IMR-90 (cell line): ENCODE measurements at regions not wholly inside any gene's neighbourhood (a gene's known extent, or its start where the extent isn't known, plus 50 kb on each side); places are given as distances from the start of the nearest gene placed in this dataset.

Source experiments
- ATAC-seq: fragments of 200-7000 bp; cut with Tn5 transposase; 2 replicates; pipeline ENCODE4 v1.9.1; 2020; ENCODE audit warnings: low read depth, mild to moderate bottlenecking, moderate library complexity
- BruUV-seq: library from RNA; stranded (reverse); fragments of 400-500 nt; replicated peaks from 2 replicates; lab custom pipeline; 2021; lab: Mats Ljungman, UMichigan
- CTCF ChIA-PET: fragments of 300-600 bp; formaldehyde crosslinking; extraction: SDS; loops from one replicate; lab custom pipeline; 2021; ENCODE audit warnings: antibody characterized with exemption; lab: Yijun Ruan, JAX
- POLR2A ChIA-PET: fragments of 300-600 bp; sonication (Branson Sonifier 250); formaldehyde crosslinking; loops from one replicate; lab custom pipeline; 2022; ENCODE audit warnings: antibody characterized with exemption; ENCODE audit not compliant: unreplicated experiment; lab: Charles Lee
- DNase-seq: peaks from one replicate; pipeline ENCODE4 v3.0.0; 2013
- H2AFZ ChIP-seq: replicated peaks from 2 replicates; pipeline ENCODE3; 2013; ENCODE audit warnings: low read length, mild to moderate bottlenecking; ENCODE audit not compliant: poor library complexity
- H2AK5ac ChIP-seq: 2 replicates; pipeline ENCODE4 v1.6.1; 2013; ENCODE audit warnings: low read depth, low read length, inconsistent platforms
- H2AK9ac ChIP-seq: replicated peaks from 2 replicates; pipeline ENCODE3; 2013; ENCODE audit warnings: mild to moderate bottlenecking, low read depth, low read length, moderate library complexity; ENCODE audit not compliant: poor library complexity
- H2BK120ac ChIP-seq: 2 replicates; pipeline ENCODE4 v1.6.1; 2013; ENCODE audit warnings: low read depth, low read length, inconsistent platforms
- H2BK15ac ChIP-seq: 3 replicates; pipeline ENCODE4 v1.6.1; 2013; ENCODE audit warnings: low read depth, low read length, inconsistent platforms
- H2BK20ac ChIP-seq: 2 replicates; pipeline ENCODE4 v1.6.1; 2013; ENCODE audit warnings: low read depth, mild to moderate bottlenecking, inconsistent platforms, low read length, moderate library complexity
- H2BK5ac ChIP-seq: 2 replicates; pipeline ENCODE4 v1.6.1; 2013; ENCODE audit warnings: mild to moderate bottlenecking, low read depth, low read length, inconsistent platforms; ENCODE audit not compliant: poor library complexity, severe bottlenecking
- H3K14ac ChIP-seq: replicated peaks from 2 replicates; pipeline ENCODE4 v1.6.1; 2013; ENCODE audit warnings: low read depth, low read length, inconsistent platforms
- H3K18ac ChIP-seq: 2 replicates; pipeline ENCODE4 v1.6.1; 2013; ENCODE audit warnings: low read depth, low read length, control low read depth
- H3K23ac ChIP-seq: 2 replicates; pipeline ENCODE4 v1.6.1; 2013; ENCODE audit warnings: low read depth, low read length, inconsistent platforms
- H3K27ac ChIP-seq: 2 replicates; pipeline ENCODE4 v1.5.1; 2013; ENCODE audit warnings: mild to moderate bottlenecking, control low read depth, low read length; ENCODE audit not compliant: insufficient read depth
- H3K27me3 ChIP-seq: 2 replicates; pipeline ENCODE4 v1.6.1; 2013; ENCODE audit warnings: low read length; ENCODE audit not compliant: control insufficient read depth, insufficient read depth
- H3K36me3 ChIP-seq: 2 replicates; pipeline ENCODE4 v1.6.1; 2013; ENCODE audit warnings: low read length, mixed read lengths; ENCODE audit not compliant: control insufficient read depth, insufficient read depth
- H3K4ac ChIP-seq: 2 replicates; pipeline ENCODE4 v1.6.1; 2013; ENCODE audit warnings: low read depth, low read length, inconsistent platforms
- H3K4me1 ChIP-seq: 2 replicates; pipeline ENCODE4 v1.6.1; 2013; ENCODE audit warnings: low read length, mixed read lengths; ENCODE audit not compliant: control insufficient read depth, insufficient read depth
- H3K4me2 ChIP-seq: 2 replicates; pipeline ENCODE4 v1.6.1; 2013; ENCODE audit warnings: low read depth, mild to moderate bottlenecking, control low read depth, low read length, moderate library complexity
- H3K4me3 ChIP-seq: 2 replicates; pipeline ENCODE4 v1.5.1; 2013; ENCODE audit warnings: low read depth, mild to moderate bottlenecking, control low read depth, low read length, moderate library complexity; ENCODE audit not compliant: insufficient read depth
- H3K56ac ChIP-seq: 2 replicates; pipeline ENCODE4 v1.6.1; 2013; ENCODE audit warnings: low read length, inconsistent platforms; ENCODE audit not compliant: insufficient read depth; ENCODE audit errors: extremely low read depth
- H3K79me1 ChIP-seq, 2 experiments: 2 replicates each; pipeline ENCODE4 v1.6.1; 2013; ENCODE audit warnings: low read length in 2 of 2, inconsistent platforms in 1 of 2, low read depth in 1 of 2
- H3K9ac ChIP-seq: 2 replicates; pipeline ENCODE4 v1.6.1; 2013; ENCODE audit warnings: low read depth, low read length, control low read depth
- H3K9me1 ChIP-seq: 2 replicates; pipeline ENCODE4 v1.6.1; 2013; ENCODE audit warnings: low read length, inconsistent platforms; ENCODE audit not compliant: insufficient read depth
- H3K9me3 ChIP-seq: 2 replicates; pipeline ENCODE4 v1.6.1; 2013; ENCODE audit warnings: low read length; ENCODE audit not compliant: control insufficient read depth, insufficient read depth
- H4K20me1 ChIP-seq: 2 replicates; pipeline ENCODE4 v1.6.1; 2013; ENCODE audit warnings: low read length, inconsistent platforms; ENCODE audit not compliant: insufficient read depth
- H4K5ac ChIP-seq: 2 replicates; pipeline ENCODE4 v1.6.1; 2013; ENCODE audit warnings: mild to moderate bottlenecking, low read depth, low read length, control low read depth
- H4K8ac ChIP-seq, 2 experiments: 2 replicates each; pipeline ENCODE4 v1.6.1; 2013; ENCODE audit warnings: low read depth in 2 of 2, low read length in 2 of 2, control low read depth in 1 of 2, inconsistent platforms in 1 of 2
- H4K91ac ChIP-seq: 2 replicates; pipeline ENCODE4 v1.6.1; 2013; ENCODE audit warnings: low read depth, low read length, inconsistent platforms; ENCODE audit not compliant: insufficient read depth
- BHLHE40 ChIP-seq: fragments of 150-350 bp; IDR thresholded peaks from 2 replicates; pipeline ENCODE4 v1.6.1; 2016; ENCODE audit warnings: mild to moderate bottlenecking, low read depth, low read length
- CHD1 ChIP-seq: IDR thresholded peaks from 2 replicates; pipeline ENCODE4 v1.6.1; 2012; ENCODE audit warnings: low read depth, low read length, improper control_type of control experiment
- FOS ChIP-seq: fragments of 150-350 bp; IDR thresholded peaks from 2 replicates; pipeline ENCODE4 v1.6.1; 2016; ENCODE audit warnings: low read depth, low read length
- NFE2L2 ChIP-seq: fragments of 150-350 bp; IDR thresholded peaks from 2 replicates; pipeline ENCODE4 v1.6.1; 2016; ENCODE audit warnings: low read depth, mild to moderate bottlenecking, low read length
- RFX5 ChIP-seq: IDR thresholded peaks from 2 replicates; pipeline ENCODE4 v1.8.0; 2012; ENCODE audit warnings: low read depth, mild to moderate bottlenecking, low read length, moderate library complexity
- WGBS, 2 experiments: methylation state at CpG; one replicate each; pipeline versions ENCODE4 v1.1.5 to v1.1.7; 2013; ENCODE audit warnings: missing lambda C conversion rate in 2 of 2; ENCODE audit not compliant: insufficient read length in 1 of 2; ENCODE audit errors: extremely low coverage in 2 of 2; 5-methylcytosine and 5-hydroxymethylcytosine counted together
- dilution Hi-C: fragments of 300-500 bp; cut with HindIII; formaldehyde crosslinking; loops from one replicate; pipeline ENCODE4 v1.14.3; 2018; ENCODE audit warnings: low sequenced_read_pairs; ENCODE audit not compliant: unreplicated experiment
- in situ Hi-C: fragments of 300-500 bp; cut with MboI; formaldehyde crosslinking; loops from 3 replicates; pipeline ENCODE4 v1.14.3; 2019; ENCODE audit warnings: low sequenced_read_pairs, inconsistent platforms, mixed read lengths
- intact Hi-C: fragments of 100-400 bp; cut with micrococcal nuclease; formaldehyde crosslinking; loops from 2 replicates; pipeline ENCODE4 v1.10.0; 2022
- TF ChIP-seq, protein P1 (sequence below): conservative IDR thresholded peaks from 2 replicates; pipeline ENCODE4 v1.5.1; 2012; ENCODE audit warnings: mild to moderate bottlenecking, low read depth, low read length, improper control_type of control experiment

DNA sequence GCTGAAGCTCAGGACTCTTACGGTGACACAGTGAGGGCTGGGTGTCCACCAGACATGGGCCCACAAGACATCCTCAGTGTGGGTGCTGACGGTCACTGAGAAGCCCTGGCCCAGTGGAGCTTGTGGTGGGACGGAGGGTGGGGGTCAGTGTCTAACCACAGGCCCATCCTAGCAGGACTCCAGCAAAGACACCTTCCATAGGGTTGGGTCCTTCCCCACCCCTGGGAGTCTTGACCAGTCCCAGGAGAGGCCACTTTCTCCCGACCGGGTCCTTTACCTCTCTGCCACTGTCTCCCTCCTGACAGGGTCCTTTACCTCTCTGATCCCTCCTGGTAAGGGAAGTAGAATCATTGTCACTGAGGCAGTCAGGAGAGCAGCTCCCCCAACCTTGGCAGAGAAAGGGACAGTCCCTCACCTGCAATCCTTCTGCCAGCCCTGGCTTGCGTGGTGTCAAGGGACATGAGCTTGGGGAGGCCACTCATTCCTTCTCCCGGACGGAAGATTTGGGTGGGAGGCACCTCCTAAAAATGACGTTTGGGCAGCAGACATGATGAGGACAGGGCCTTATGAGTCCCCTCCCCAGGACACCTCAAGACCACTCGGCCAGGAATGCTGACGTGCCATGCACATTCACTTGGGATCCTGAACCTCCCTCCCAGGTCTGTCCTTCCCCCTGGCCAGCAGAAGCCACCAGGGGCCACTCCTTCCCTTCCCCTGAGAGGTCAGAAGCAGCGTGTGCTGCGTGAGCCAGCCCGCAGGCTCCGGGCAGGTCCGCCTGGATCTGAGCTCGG lies 91.5 kb upstream of the FGF3 start:
- Histone ChIP-seq H3K79me1 (no peaks in the 10 kb centered on the region), H4K91ac (no peak overlapping the region), H3K18ac (no peak overlapping the region), H3K56ac (no peak overlapping the region), H2AK9ac (no peak overlapping the region), H3K27ac (no peak overlapping the region), H2BK15ac (no peak overlapping the region; the same call in 2 of the 3 replicates), H3K23ac (no peak overlapping the region), H2AFZ (peak overlapping the region; percentile 56), H4K5ac (no peak overlapping the region), H3K9me3 (no peaks in the 10 kb centered on the region), H3K4me3 (no peak overlapping the region), H4K20me1 (no peaks in the 10 kb centered on the region), H3K9ac (no peak overlapping the region), H3K36me3 (no peaks in the 10 kb centered on the region), H3K27me3 (peaks cover 3% of the 10 kb centered on the region; the same call in 1 of the 2 replicates), H3K4ac (peak overlapping the region; percentile 42; the same call in 1 of the 2 replicates), H2BK20ac (no peak overlapping the region; the same call in none of the 2 replicates), H2BK120ac (peak overlapping the region; percentile 36), H3K4me2 (no peak overlapping the region), H3K4me1 (peaks cover 2% of the 10 kb centered on the region; the same call in 1 of the 2 replicates), H3K9me1 (peaks cover 4% of the 10 kb centered on the region; the same call in 1 of the 2 replicates), H3K14ac (no peak overlapping the region), H2AK5ac (peak overlapping the region; percentile 68; the same call in 1 of the 2 replicates), H2BK5ac (no peak overlapping the region), H4K8ac (no peak overlapping the region)
- dilution Hi-C loops (loop anchor here (25.0 kb wide), 1 partner anchor 252 kb away; no protein-coding TSS in a partner anchor), intact Hi-C loops (loop anchor here (1.0 kb wide), 1 partner anchor 281 kb away; no protein-coding TSS in a partner anchor), in situ Hi-C loops (loop anchor here (5.0 kb wide), 1 partner anchor 282 kb away; no protein-coding TSS in a partner anchor)
- BruUV-seq = no TSS peak
- no peak for ATAC-seq
- TF ChIP-seq RFX5 (no peak), FOS (no peak), NFE2L2 (no peak), CHD1 (no peak), BHLHE40 (no peak)
- TF ChIP-seq, protein P1, sequence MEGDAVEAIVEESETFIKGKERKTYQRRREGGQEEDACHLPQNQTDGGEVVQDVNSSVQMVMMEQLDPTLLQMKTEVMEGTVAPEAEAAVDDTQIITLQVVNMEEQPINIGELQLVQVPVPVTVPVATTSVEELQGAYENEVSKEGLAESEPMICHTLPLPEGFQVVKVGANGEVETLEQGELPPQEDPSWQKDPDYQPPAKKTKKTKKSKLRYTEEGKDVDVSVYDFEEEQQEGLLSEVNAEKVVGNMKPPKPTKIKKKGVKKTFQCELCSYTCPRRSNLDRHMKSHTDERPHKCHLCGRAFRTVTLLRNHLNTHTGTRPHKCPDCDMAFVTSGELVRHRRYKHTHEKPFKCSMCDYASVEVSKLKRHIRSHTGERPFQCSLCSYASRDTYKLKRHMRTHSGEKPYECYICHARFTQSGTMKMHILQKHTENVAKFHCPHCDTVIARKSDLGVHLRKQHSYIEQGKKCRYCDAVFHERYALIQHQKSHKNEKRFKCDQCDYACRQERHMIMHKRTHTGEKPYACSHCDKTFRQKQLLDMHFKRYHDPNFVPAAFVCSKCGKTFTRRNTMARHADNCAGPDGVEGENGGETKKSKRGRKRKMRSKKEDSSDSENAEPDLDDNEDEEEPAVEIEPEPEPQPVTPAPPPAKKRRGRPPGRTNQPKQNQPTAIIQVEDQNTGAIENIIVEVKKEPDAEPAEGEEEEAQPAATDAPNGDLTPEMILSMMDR = 0 out of 2 replicates have a peak, but pooled peaks have one; percentile 2
- DNase-seq = no peak
- ChIA-PET POLR2A (interaction anchor here (0.5 kb wide), 1 partner anchor 220 kb away, joined by 8 read pairs; no protein-coding TSS in a partner anchor), CTCF (interaction anchor here (0.6 to 1.5 kb wide), 2 partner anchors 14 to 206 kb away, joined by 3 to 4 read pairs; no protein-coding TSS in a partner anchor)
- 70% methylated on average over 8 of the region's 17 CpGs; no CpG with 5 or more reads in 1 of the 2 experiments for WGBS, 2 experiments
